ENCODE measurements at regions not wholly inside any gene's neighbourhood (a gene's known extent, or its start where the extent isn't known, plus 50 kb on each side); places are given as distances from the start of the nearest gene placed in this dataset.

DNA sequence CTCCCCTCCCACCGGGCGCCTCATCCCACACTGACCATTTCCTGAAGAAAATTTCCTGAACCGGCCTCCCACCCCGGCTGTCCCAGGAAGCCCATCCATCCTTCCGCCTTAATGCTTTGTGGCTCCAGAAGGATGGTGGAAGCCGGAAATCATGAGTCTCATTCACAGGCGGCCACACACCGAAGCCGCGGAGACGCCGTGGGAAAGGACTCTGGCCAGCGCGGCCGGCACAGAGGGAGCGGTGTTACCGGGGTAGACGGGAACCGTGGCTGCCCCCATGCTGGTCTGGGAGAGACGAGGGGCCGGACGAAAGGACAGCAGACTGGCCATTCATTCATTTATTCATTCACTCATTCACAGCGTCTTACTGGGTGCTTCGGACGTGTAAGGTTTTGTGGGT, 326.8 kb downstream of the SEC14L1 start:
- Histone ChIP-seq H3K9me3 (ENCODE audit: control insufficient read depth, low read length) (no peaks in the 10 kb centered on the region), H3K4me1 (ENCODE audit: control insufficient read depth, insufficient read depth, low read length, poor library complexity, severe bottlenecking) (peaks cover 92% of the 10 kb centered on the region), H3K27me3 (replicated peaks; ENCODE audit: control insufficient read depth, insufficient read depth, low read length, poor library complexity, severe bottlenecking) (no peaks in the 10 kb centered on the region), H3K36me3 (ENCODE audit: control insufficient read depth, insufficient read depth, low read length) (peaks cover 41% of the 10 kb centered on the region), H3K4me3 (ENCODE audit: insufficient read depth, low read depth, low read length, poor library complexity, severe bottlenecking) (no peak overlapping the region), H3K27ac (ENCODE audit: insufficient read depth, low read length, poor library complexity, severe bottlenecking) (peak overlapping the region; percentile 40)
- no peak for DNase-seq

DNA sequence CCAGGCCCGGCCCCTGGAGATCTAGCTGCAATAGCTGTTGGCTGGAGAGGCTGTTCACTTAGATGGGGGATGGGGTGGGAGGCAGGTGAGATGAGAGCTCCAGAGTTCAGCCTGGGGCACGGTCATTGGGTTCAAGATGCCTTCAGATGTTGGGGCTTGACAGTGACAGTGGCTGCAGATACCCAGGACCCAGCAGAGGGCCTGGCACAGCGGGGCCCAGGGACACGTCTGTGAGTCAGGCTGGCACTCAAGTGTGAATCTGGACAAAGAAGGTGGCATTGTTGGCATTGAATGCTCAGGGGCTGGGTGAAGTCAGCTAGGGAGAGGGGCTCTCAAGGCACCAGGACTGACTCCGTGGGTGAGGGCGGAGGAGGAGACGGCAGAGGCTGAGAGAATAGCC, 328.1 kb downstream of the SEC14L1 start:
- H3K4me1 ChIP-seq (ENCODE audit: control insufficient read depth, insufficient read depth, low read length, poor library complexity, severe bottlenecking): peaks cover 96% of the 10 kb centered on the region
- no peak for DNase-seq
- no peaks in the 10 kb centered on the region for H3K27me3 ChIP-seq (replicated peaks; ENCODE audit: control insufficient read depth, insufficient read depth, low read length, poor library complexity, severe bottlenecking)
- peaks cover 41% of the 10 kb centered on the region for H3K36me3 ChIP-seq (ENCODE audit: control insufficient read depth, insufficient read depth, low read length)
- H3K4me3 ChIP-seq (ENCODE audit: insufficient read depth, low read depth, low read length, poor library complexity, severe bottlenecking): no peak overlapping the region
- no peak overlapping the region for H3K27ac ChIP-seq (ENCODE audit: insufficient read depth, low read length, poor library complexity, severe bottlenecking)
- H3K9me3 ChIP-seq (ENCODE audit: control insufficient read depth, low read length): no peaks in the 10 kb centered on the region

DNA sequence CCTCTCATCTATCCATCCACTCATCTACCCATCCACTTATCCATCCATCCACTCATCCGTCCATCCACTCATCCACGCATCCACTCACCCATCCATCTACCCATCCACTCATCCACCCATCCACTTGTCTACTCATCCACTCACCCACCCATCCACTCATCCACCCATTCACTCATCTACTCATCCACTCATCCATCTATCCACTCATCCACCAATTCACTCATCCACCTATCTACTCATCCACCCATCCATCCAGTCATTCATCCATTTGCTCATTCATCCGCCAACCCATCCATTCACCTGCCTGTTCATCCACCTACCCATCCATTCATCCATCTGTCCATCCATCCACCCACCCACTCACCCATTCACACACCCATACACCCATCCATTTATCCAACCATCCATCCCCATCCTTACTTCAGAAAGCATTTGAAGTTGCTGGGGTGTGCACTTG, 329.6 kb downstream of the SEC14L1 start:
- Histone ChIP-seq H3K36me3 (ENCODE audit: control insufficient read depth, insufficient read depth, low read length) (peaks cover 42% of the 10 kb centered on the region), H3K9me3 (ENCODE audit: control insufficient read depth, low read length) (no peaks in the 10 kb centered on the region), H3K4me3 (ENCODE audit: insufficient read depth, low read depth, low read length, poor library complexity, severe bottlenecking) (no peak overlapping the region), H3K27ac (ENCODE audit: insufficient read depth, low read length, poor library complexity, severe bottlenecking) (peak overlapping the region; percentile 63), H3K4me1 (ENCODE audit: control insufficient read depth, insufficient read depth, low read length, poor library complexity, severe bottlenecking) (peaks cover 97% of the 10 kb centered on the region), H3K27me3 (replicated peaks; ENCODE audit: control insufficient read depth, insufficient read depth, low read length, poor library complexity, severe bottlenecking) (no peaks in the 10 kb centered on the region)
- no peak for DNase-seq

DNA sequence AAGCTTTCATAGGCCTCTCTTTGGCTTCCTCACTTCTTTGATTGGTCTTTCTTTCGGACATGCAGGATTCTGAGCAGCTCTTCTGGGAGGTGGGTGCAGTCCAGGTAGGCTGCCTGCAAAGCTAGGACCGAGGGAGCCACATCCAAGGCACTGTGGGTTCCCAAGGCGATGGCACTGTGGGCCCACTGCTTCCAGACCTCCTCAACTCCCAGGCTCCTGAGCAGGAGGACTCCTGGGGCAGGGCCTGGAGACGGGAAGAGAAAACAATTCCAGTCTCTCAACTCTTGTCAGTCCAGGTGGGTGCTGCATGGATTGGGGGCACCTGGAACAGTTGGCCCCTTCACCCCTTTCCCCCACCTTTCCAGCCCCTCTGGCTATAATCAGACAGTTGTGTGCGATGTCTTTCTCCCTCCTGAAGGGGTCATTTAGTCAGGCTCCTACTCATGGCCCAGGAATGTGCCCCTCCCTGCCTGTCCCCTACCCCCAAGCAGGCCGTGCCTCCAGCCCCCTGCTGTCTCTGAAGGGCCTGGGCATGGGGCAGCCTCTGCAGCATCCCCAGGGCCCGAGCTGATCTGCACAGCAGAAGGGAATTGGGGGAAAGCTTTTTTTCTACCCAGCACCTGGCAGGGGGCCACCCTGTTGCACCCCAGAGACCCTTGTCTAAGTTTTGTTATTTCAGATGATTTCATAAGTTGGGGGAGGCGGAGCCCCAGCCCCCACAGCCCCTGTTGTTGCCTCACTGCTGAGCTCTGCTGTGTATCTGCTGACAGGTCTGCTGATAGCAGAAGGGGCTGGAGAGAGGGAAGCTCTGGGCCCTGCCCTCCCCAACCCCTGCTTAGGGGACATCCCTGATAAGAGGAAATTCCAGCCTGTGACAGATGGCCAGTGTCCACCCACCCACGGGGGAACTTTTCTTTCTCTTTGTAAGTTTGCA, 330.3 kb downstream of the SEC14L1 start:
- Histone ChIP-seq H3K4me3 (ENCODE audit: insufficient read depth, low read depth, low read length, poor library complexity, severe bottlenecking) (no peak overlapping the region), H3K4me1 (ENCODE audit: control insufficient read depth, insufficient read depth, low read length, poor library complexity, severe bottlenecking) (peaks cover 97% of the 10 kb centered on the region), H3K27me3 (replicated peaks; ENCODE audit: control insufficient read depth, insufficient read depth, low read length, poor library complexity, severe bottlenecking) (no peaks in the 10 kb centered on the region), H3K9me3 (ENCODE audit: control insufficient read depth, low read length) (no peaks in the 10 kb centered on the region), H3K27ac (ENCODE audit: insufficient read depth, low read length, poor library complexity, severe bottlenecking) (peak overlapping the region; percentile 63), H3K36me3 (ENCODE audit: control insufficient read depth, insufficient read depth, low read length) (peaks cover 47% of the 10 kb centered on the region)
- no peak for DNase-seq

DNA sequence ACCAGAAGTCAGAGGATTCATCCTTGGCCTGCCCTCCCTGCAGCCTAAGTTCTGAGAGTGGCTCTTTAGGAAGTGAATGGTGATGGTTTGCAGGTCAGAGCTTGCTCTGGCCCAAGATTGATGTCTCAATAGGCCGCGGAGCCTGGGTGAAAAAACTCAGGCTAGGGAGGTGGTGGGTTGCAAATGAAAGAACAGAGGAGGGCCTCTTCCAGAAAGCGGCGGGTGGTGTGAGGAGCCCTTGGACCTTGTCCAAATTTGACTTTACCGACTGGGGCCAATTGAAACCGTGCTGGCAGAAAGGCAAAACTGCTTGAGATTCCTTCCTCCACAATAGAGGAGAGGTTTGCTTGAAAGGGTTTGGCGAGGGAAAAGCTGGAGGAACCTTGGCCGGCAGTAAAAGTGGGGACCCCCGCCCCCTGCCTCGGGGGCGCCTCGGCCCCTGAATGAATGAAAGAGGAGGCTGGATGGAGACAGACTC, 331.3 kb downstream of the SEC14L1 start:
- H3K27me3 ChIP-seq (replicated peaks; ENCODE audit: control insufficient read depth, insufficient read depth, low read length, poor library complexity, severe bottlenecking): no peaks in the 10 kb centered on the region
- DNase-seq: no peak
- H3K36me3 ChIP-seq (ENCODE audit: control insufficient read depth, insufficient read depth, low read length): peaks cover 41% of the 10 kb centered on the region
- H3K4me1 ChIP-seq (ENCODE audit: control insufficient read depth, insufficient read depth, low read length, poor library complexity, severe bottlenecking): peaks cover 95% of the 10 kb centered on the region
- peak overlapping the region; percentile 63 for H3K27ac ChIP-seq (ENCODE audit: insufficient read depth, low read length, poor library complexity, severe bottlenecking)
- H3K4me3 ChIP-seq (ENCODE audit: insufficient read depth, low read depth, low read length, poor library complexity, severe bottlenecking): peak overlapping the region; percentile 19
- H3K9me3 ChIP-seq (ENCODE audit: control insufficient read depth, low read length): no peaks in the 10 kb centered on the region

DNA sequence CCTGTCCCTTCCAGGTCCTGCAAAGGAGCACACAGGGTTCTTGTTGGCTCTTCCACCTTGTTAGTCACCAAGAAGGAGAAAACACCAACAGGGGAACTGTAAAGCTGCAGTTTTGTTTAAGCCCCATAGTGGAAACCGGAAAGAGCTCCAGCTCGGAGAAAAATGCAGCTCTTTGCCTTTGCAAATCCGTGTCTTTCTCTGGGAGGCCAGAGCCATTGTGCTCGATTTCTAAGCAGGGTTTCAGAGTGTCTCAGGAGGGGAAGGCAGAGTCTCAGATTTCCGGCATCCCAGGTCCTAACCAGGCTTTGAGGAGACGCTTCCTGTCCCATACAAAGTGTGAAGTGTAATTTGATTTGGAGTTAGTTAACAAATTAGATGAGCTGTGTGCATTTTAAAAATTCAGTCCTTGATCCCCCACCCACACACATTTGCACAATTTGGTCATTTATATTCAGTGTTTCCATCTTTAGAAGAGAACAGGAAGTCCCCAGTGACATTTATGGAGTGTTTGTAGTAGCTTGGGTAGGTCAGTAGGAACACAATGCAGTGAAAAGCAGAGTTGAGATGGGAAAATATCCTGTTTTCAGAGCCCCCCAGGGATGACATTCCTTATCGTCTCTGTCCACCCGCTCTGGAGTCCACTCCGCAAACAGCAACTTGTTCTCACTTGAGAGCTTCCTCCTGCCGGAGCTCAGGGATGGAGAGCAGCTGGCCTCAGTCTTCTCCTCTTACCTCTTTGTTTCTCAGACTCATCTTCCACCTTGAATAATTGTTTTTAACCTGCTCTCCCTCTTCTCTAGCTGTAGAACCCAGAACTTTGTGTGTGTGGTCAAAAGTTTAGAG, 331.9 kb downstream of the SEC14L1 start:
- peaks cover 35% of the 10 kb centered on the region for H3K36me3 ChIP-seq (ENCODE audit: control insufficient read depth, insufficient read depth, low read length)
- peaks cover 95% of the 10 kb centered on the region for H3K4me1 ChIP-seq (ENCODE audit: control insufficient read depth, insufficient read depth, low read length, poor library complexity, severe bottlenecking)
- no peaks in the 10 kb centered on the region for H3K9me3 ChIP-seq (ENCODE audit: control insufficient read depth, low read length)
- H3K27ac ChIP-seq (ENCODE audit: insufficient read depth, low read length, poor library complexity, severe bottlenecking): peak overlapping the region; percentile 71
- no peak for DNase-seq
- peak overlapping the region; percentile 19 for H3K4me3 ChIP-seq (ENCODE audit: insufficient read depth, low read depth, low read length, poor library complexity, severe bottlenecking)
- H3K27me3 ChIP-seq (replicated peaks; ENCODE audit: control insufficient read depth, insufficient read depth, low read length, poor library complexity, severe bottlenecking): no peaks in the 10 kb centered on the region

DNA sequence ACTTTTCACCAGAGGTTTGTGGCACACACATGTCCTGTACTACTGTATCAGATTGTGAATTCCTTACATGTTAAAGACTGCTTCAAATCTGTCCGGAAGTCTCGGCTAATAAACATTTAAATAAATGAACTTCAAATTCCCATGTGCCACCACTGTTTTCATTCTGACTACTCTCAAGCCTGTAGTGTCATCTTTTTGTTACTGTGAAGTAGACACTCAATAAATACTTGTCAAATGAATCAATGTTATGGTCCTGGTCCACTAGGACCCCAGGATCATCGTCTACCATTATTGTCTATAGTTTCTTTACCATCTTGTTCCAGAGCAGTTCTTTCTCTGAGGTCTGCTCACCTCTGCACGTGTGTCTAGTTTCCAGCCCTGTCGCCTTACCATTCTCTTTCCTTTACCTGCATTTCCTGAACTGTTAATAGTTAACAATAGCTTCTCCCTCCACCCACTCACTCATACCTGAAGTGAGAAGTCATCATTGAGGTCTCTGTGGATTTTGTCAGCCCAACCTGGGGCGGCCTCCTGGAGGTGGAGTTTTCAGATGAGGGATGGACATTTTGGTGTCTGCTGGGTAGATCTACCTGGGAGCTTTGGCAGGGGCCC, 333.0 kb downstream of the SEC14L1 start:
- no peak for DNase-seq
- H3K4me1 ChIP-seq (ENCODE audit: control insufficient read depth, insufficient read depth, low read length, poor library complexity, severe bottlenecking): peaks cover 96% of the 10 kb centered on the region
- H3K9me3 ChIP-seq (ENCODE audit: control insufficient read depth, low read length): no peaks in the 10 kb centered on the region
- no peaks in the 10 kb centered on the region for H3K27me3 ChIP-seq (replicated peaks; ENCODE audit: control insufficient read depth, insufficient read depth, low read length, poor library complexity, severe bottlenecking)
- no peak overlapping the region for H3K4me3 ChIP-seq (ENCODE audit: insufficient read depth, low read depth, low read length, poor library complexity, severe bottlenecking)
- H3K36me3 ChIP-seq (ENCODE audit: control insufficient read depth, insufficient read depth, low read length): peaks cover 34% of the 10 kb centered on the region
- H3K27ac ChIP-seq (ENCODE audit: insufficient read depth, low read length, poor library complexity, severe bottlenecking): peak overlapping the region; percentile 71

DNA sequence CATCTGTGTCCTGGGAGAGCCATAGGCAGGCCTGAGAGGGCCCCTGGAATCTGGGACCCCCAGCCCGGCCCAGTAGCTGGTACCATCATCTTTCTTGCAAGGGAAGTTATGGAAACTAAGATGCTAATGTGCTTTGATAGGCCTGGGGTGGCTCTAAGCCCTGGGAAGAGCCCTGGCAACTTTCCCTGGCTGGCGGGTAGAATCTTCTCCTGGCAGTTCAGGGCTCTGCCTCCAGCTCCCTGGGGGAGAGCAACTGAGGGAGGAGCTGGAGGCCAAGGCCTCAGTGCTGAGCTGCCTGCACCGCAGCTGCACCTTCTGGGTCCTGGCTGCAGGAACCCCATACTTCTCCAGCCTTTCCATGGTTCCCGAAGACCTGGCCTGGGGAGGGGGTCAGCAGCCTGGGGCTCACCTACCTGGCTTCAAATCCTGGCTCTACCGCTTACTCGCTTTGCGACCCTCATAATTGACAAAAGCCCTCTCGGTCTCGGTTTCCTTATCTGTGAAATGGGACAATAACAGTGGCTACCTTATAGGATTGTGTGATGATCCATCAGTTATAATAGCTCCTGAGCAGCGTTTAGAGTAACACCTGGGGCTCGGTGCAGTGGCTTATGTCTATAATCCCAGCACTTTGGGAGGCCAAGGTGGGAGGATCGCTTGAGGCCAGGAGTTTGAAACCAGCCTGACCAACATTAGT, 333.7 kb downstream of the SEC14L1 start:
- H3K27me3 ChIP-seq (replicated peaks; ENCODE audit: control insufficient read depth, insufficient read depth, low read length, poor library complexity, severe bottlenecking): no peaks in the 10 kb centered on the region
- H3K36me3 ChIP-seq (ENCODE audit: control insufficient read depth, insufficient read depth, low read length): peaks cover 29% of the 10 kb centered on the region
- no peak for DNase-seq
- no peaks in the 10 kb centered on the region for H3K9me3 ChIP-seq (ENCODE audit: control insufficient read depth, low read length)
- peaks cover 95% of the 10 kb centered on the region for H3K4me1 ChIP-seq (ENCODE audit: control insufficient read depth, insufficient read depth, low read length, poor library complexity, severe bottlenecking)
- H3K27ac ChIP-seq (ENCODE audit: insufficient read depth, low read length, poor library complexity, severe bottlenecking): peak overlapping the region; percentile 71
- H3K4me3 ChIP-seq (ENCODE audit: insufficient read depth, low read depth, low read length, poor library complexity, severe bottlenecking): no peak overlapping the region

Measured in effector memory CD4-positive, alpha-beta T cell (primary cell).